GM12892 (cell line): ENCODE measurements at regions not wholly inside any gene's neighbourhood (a gene's known extent, or its start where the extent isn't known, plus 50 kb on each side); places are given as distances from the start of the nearest gene placed in this dataset.

Experiments used
- POLR2A ChIP-seq: IDR thresholded peaks from 2 replicates; pipeline ENCODE4 v1.6.1; 2011; ENCODE audit warnings: low read depth, low read length, control low read depth
- POLR2AphosphoS5 ChIP-seq: IDR thresholded peaks from 2 replicates; pipeline ENCODE4 v1.6.1; 2011; ENCODE audit warnings: low read depth, low read length, control low read depth

GRCh38 chr3:117695321-117695720 lies 985.7 kb downstream of the TUSC7 start:
- TF ChIP-seq POLR2AphosphoS5 (no peak), POLR2A (no peak)
